ENCODE measurements at regions not wholly inside any gene's neighbourhood (a gene's known extent, or its start where the extent isn't known, plus 50 kb on each side); places are given as distances from the start of the nearest gene placed in this dataset.

GRCh38 chr10:31081937-31082840, 50.5 kb upstream of the ZNF438 start:
- DNase-seq (ENCODE audit: low spot score) = no peak
- 34% methylated on average over 2 of the region's 2 CpGs for WGBS (ENCODE audit: low lambda C conversion rate)
- no peaks in the 10 kb centered on the region for H3K79me2 ChIP-seq (ENCODE audit: insufficient read depth, low read length)
- H3K27ac ChIP-seq (ENCODE audit: extremely low read length, insufficient read depth, low read length) = no peak overlapping the region
- in situ Hi-C loops (cut with HindIII; ENCODE audit: extremely low pct_ligation_motif_present, low pct_unique_long_range_greater_than_20kb) (no loop called here), intact Hi-C loops (cut with micrococcal nuclease; ENCODE audit: unreplicated experiment) (no loop called here)
- H3K4me2 ChIP-seq (ENCODE audit: low read depth, low read length) = no peak overlapping the region
- H3K4me3 ChIP-seq (replicated peaks in 1 of 3; ENCODE audit: insufficient read depth in 1 of 3, low read depth in 2 of 3, low read length in 3 of 3) = no peak overlapping the region
- no peaks in the 10 kb centered on the region for H3K9me3 ChIP-seq (ENCODE audit: low read length)
- no peak for FAIRE-seq
- no TSS peak for BruUV-seq (replicated peaks)
- no peak overlapping the region for H3K9ac ChIP-seq (ENCODE audit: insufficient read depth, low read depth, low read length)
- no peak for ATAC-seq
- peaks cover 5% of the 10 kb centered on the region; the same call in 1 of the 2 replicates for H3K4me1 ChIP-seq (ENCODE audit: insufficient read depth, low read length)
- CTCF ChIA-PET (ENCODE audit: low intra/inter-chr PET ratio, low total read pairs) = no interaction called here
- H3K36me3 ChIP-seq (replicated peaks in 1 of 2; ENCODE audit: control insufficient read depth in 1 of 2, insufficient read depth in 2 of 2, low read length in 2 of 2) = no peaks in the 10 kb centered on the region
- H4K20me1 ChIP-seq (ENCODE audit: insufficient read depth, low read length) = no peaks in the 10 kb centered on the region
- POLR2A ChIA-PET = no interaction called here
- no peak for TF ChIP-seq GATAD1 (CRISPR knock-in tag; IDR thresholded peaks at IDR 0.05)
- TF ChIP-seq ZNF790 (CRISPR knock-in tag; IDR thresholded peaks at IDR 0.05; ENCODE audit: borderline replicate concordance) = no peak
- TF ChIP-seq ZNF512 (CRISPR knock-in tag; IDR thresholded peaks at IDR 0.05) = no peak
- TF ChIP-seq HBP1 (CRISPR knock-in tag; IDR thresholded peaks at IDR 0.05; ENCODE audit: low read depth) = no peak
- no peak for TF ChIP-seq ZZZ3 (CRISPR knock-in tag; IDR thresholded peaks at IDR 0.05; ENCODE audit: borderline replicate concordance)
- TF ChIP-seq FOXJ3 (CRISPR knock-in tag; IDR thresholded peaks at IDR 0.05; ENCODE audit: borderline replicate concordance) = no peak
- TF ChIP-seq AGO2 (optimal IDR thresholded peaks at IDR 0.05; ENCODE audit: low read depth, low read length) = no peak
- no peak for TF ChIP-seq MAFK (conservative IDR thresholded peaks at IDR 0.05 in 1 of 2, IDR thresholded peaks at IDR 0.05 in 1 of 2; ENCODE audit: low read length in 2 of 2)
- no peak for TF ChIP-seq HOXD1 (CRISPR knock-in tag; IDR thresholded peaks at IDR 0.05)
- no peak for TF ChIP-seq IRF2 (CRISPR knock-in tag; IDR thresholded peaks at IDR 0.05)
- no peak for TF ChIP-seq ARNT (IDR thresholded peaks at IDR 0.05)
- no peak for TF ChIP-seq TAF15 (IDR thresholded peaks at IDR 0.05; ENCODE audit: low read depth, low read length, poor library complexity, severe bottlenecking)
- TF ChIP-seq BCLAF1 (IDR thresholded peaks at IDR 0.05) = no peak
- TF ChIP-seq NCOR1 (IDR thresholded peaks at IDR 0.05; ENCODE audit: borderline replicate concordance, low read length) = no peak
- H2AFZ ChIP-seq (ENCODE audit: low read length) = no peak overlapping the region
- no peaks in the 10 kb centered on the region for H3K27me3 ChIP-seq (ENCODE audit: control insufficient read depth in 1 of 2, insufficient read depth in 2 of 2, low read length in 2 of 2)
